Parathyroid adenoma (tissue), 2 donors: ENCODE measurements at regions not wholly inside any gene's neighbourhood (a gene's known extent, or its start where the extent isn't known, plus 50 kb on each side); places are given as distances from the start of the nearest gene placed in this dataset.
"Not testable (repeated sequence)": the region's sequence is repeated elsewhere in the genome, so short reads cannot be mapped to it uniquely, and the experiment has no call there.

ENCODE experiments used
- H2AFZ ChIP-seq: fragments of 300-600 bp; sonication (generic); one replicate; pipeline ENCODE4 v1.7.0; 2017; ENCODE audit warnings: antibody characterized with exemption, mild to moderate bottlenecking
- H3K27ac ChIP-seq: fragments of 300-600 bp; sonication (generic); one replicate; pipeline ENCODE4 v1.7.0; 2017
- H3K27me3 ChIP-seq: fragments of 300-600 bp; sonication (generic); one replicate; pipeline ENCODE4 v1.7.0; 2017; ENCODE audit warnings: low read length; ENCODE audit not compliant: control insufficient read depth, insufficient read depth
- H3K36me3 ChIP-seq: fragments of 300-600 bp; sonication (generic); one replicate; pipeline ENCODE4 v1.7.0; 2017; ENCODE audit warnings: low read length; ENCODE audit not compliant: control insufficient read depth, insufficient read depth
- H3K4me1 ChIP-seq: fragments of 300-600 bp; sonication (generic); one replicate; pipeline ENCODE4 v1.7.0; 2017; ENCODE audit warnings: control low read depth
- H3K4me2 ChIP-seq: fragments of 300-600 bp; sonication (generic); one replicate; pipeline ENCODE4 v1.7.0; 2017; ENCODE audit warnings: low read length
- H3K4me3 ChIP-seq: fragments of 300-600 bp; sonication (generic); one replicate; pipeline ENCODE4 v1.7.0; 2017; ENCODE audit warnings: low read depth, low read length
- H3K79me2 ChIP-seq: fragments of 300-600 bp; sonication (generic); one replicate; pipeline ENCODE4 v1.7.0; 2017; ENCODE audit warnings: control low read depth
- H3K9ac ChIP-seq: fragments of 300-600 bp; sonication (generic); one replicate; pipeline ENCODE4 v1.7.0; 2017; ENCODE audit warnings: mild to moderate bottlenecking
- H3K9me3 ChIP-seq: fragments of 300-600 bp; sonication (generic); one replicate; pipeline ENCODE4 v1.7.0; 2017; ENCODE audit warnings: low read length; ENCODE audit not compliant: control insufficient read depth
- TF ChIP-seq, protein P1 (sequence below): fragments of 300-600 bp; sonication (generic); IDR thresholded peaks from one replicate; pipeline ENCODE4 v1.7.0; 2017; ENCODE audit warnings: antibody characterized with exemption, mild to moderate bottlenecking
- donor health status: primary hyperparathyroidism.

DNA sequence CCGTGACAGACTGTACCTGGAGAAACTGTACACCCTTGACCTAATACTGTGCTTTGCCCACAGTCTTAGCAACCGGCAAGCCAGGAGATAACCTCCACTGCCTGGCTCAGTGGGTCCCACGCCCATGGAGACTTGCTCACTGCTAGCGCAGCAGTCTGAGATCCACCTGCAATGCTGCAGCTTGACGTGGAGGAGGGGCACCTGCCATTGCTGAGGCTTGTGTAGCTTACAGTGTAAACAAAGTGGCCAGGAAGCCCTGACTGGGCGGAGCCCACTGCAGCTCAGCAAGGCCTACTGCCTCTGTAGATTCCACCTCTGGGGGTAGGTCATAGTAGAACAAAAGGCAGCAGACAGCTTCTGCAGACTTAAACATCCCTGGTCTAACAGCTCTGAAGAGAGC, 189.3 kb downstream of the EDEM1 start:
- Histone ChIP-seq H2AFZ (no peak overlapping the region), H3K9ac (no peak overlapping the region), H3K79me2 (no peaks in the 10 kb centered on the region), H3K4me3 (no peak overlapping the region), H3K27me3 (no peaks in the 10 kb centered on the region), H3K36me3 (no peaks in the 10 kb centered on the region), H3K27ac (no peak overlapping the region), H3K4me1 (no peaks in the 10 kb centered on the region), H3K9me3 (no peaks in the 10 kb centered on the region), H3K4me2 (no peak overlapping the region)
- TF ChIP-seq, protein P1, sequence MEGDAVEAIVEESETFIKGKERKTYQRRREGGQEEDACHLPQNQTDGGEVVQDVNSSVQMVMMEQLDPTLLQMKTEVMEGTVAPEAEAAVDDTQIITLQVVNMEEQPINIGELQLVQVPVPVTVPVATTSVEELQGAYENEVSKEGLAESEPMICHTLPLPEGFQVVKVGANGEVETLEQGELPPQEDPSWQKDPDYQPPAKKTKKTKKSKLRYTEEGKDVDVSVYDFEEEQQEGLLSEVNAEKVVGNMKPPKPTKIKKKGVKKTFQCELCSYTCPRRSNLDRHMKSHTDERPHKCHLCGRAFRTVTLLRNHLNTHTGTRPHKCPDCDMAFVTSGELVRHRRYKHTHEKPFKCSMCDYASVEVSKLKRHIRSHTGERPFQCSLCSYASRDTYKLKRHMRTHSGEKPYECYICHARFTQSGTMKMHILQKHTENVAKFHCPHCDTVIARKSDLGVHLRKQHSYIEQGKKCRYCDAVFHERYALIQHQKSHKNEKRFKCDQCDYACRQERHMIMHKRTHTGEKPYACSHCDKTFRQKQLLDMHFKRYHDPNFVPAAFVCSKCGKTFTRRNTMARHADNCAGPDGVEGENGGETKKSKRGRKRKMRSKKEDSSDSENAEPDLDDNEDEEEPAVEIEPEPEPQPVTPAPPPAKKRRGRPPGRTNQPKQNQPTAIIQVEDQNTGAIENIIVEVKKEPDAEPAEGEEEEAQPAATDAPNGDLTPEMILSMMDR: no peak

- not testable (repeated sequence) for H3K4me2 ChIP-seq, H2AFZ ChIP-seq, H3K4me3 ChIP-seq, H3K36me3 ChIP-seq, H3K27me3 ChIP-seq, H3K9me3 ChIP-seq, H3K79me2 ChIP-seq, H3K9ac ChIP-seq, H3K27ac ChIP-seq, H3K4me1 ChIP-seq
Observed at GRCh38 chr3:5379266-5379665, 191.8 kb downstream of the EDEM1 start.

- H3K9me3 ChIP-seq, H3K4me2 ChIP-seq, H3K9ac ChIP-seq, H3K27ac ChIP-seq, H3K27me3 ChIP-seq, H2AFZ ChIP-seq, H3K4me1 ChIP-seq, H3K4me3 ChIP-seq, H3K79me2 ChIP-seq, H3K36me3 ChIP-seq: not testable (repeated sequence)
Observed at GRCh38 chr3:5383486-5384263, 196.2 kb downstream of the EDEM1 start.

DNA sequence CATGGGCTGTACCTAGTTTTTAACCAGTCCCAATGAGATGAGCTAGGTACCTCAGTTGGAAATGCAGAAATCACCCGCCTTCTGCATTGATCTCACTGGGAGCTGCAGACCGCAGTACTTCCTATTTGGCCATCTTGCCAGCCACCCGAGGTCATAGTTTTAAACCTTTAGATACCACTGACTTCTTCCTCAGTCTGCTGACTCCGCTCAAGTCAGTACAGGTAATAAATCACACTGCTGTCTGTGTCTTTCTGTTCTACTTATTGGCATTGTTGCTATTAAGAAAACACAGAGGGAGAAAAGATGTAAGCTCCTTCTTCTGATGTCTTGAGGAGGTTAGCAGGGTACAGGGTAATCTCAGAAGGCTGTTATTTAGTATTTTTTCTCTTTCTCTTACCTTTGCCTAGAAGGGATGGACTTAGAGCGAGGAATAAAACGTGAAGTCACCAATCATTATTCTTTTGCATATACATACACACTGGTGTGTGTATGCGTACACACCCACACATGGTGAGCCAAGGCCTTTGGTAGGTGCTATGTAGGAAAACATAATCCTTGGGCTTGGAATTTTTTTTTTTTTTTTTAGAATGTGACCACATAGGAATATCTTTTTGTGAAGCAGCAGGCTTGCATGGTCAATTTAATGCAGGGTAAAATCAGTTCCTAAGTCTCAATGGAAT, 197.2 kb downstream of the EDEM1 start:
- H3K79me2 ChIP-seq: no peaks in the 10 kb centered on the region
- TF ChIP-seq, protein P1: no peak
- no peaks in the 10 kb centered on the region for H3K27me3 ChIP-seq
- H3K9ac ChIP-seq: no peak overlapping the region
- H3K36me3 ChIP-seq: no peaks in the 10 kb centered on the region
- no peak overlapping the region for H3K4me3 ChIP-seq
- no peak overlapping the region for H2AFZ ChIP-seq
- H3K27ac ChIP-seq: no peak overlapping the region
- no peaks in the 10 kb centered on the region for H3K4me1 ChIP-seq
- H3K9me3 ChIP-seq: no peaks in the 10 kb centered on the region
- no peak overlapping the region for H3K4me2 ChIP-seq

DNA sequence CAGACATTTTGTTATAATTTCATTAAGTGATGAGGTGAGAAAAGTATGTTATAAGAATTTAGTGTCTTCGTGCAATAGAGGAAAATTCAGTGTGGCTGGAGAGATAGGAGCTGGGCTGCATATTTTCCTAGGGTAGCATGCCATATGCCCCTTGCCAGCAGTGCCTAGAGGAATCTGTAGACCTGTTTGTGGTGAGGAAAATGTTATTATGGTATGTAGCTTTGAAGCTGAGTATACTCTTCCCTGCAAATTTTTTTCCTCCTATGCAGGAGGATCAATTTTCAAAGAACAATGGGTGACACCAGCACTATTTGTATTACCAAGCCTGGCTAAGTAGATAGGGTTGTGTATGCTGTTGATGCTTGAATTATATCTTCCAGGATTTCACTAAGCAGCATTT, 200.6 kb downstream of the EDEM1 start:
- Histone ChIP-seq H2AFZ (no peak overlapping the region), H3K79me2 (no peaks in the 10 kb centered on the region), H3K36me3 (no peaks in the 10 kb centered on the region), H3K27me3 (no peaks in the 10 kb centered on the region), H3K27ac (no peak overlapping the region), H3K4me3 (no peak overlapping the region), H3K4me1 (no peaks in the 10 kb centered on the region), H3K4me2 (no peak overlapping the region), H3K9me3 (no peaks in the 10 kb centered on the region), H3K9ac (no peak overlapping the region)
- TF ChIP-seq, protein P1: no peak
